ENCODE measurements at regions not wholly inside any gene's neighbourhood (a gene's known extent, or its start where the extent isn't known, plus 50 kb on each side); places are given as distances from the start of the nearest gene placed in this dataset.

GRCh38 chr5:17896605-17897004 is 262.3 kb downstream of the TAF11L14 start:
- no peaks in the 10 kb centered on the region for H3K27me3 ChIP-seq
- intact Hi-C loops (cut with DNase I; ENCODE audit: low total_unique reads), result no loop called here
- H3K27ac ChIP-seq, result no peak overlapping the region
- H3K9me3 ChIP-seq, result no peaks in the 10 kb centered on the region
- TF ChIP-seq POLR2A (IDR thresholded peaks at IDR 0.05) (no peak), CTCF (IDR thresholded peaks at IDR 0.05) (no peak)
- H3K4me3 ChIP-seq, result no peak overlapping the region
- peaks cover 0 to 3% of the 10 kb centered on the region in 2 donors for H3K36me3 ChIP-seq
- no peaks in the 10 kb centered on the region for H3K4me1 ChIP-seq
- DNase-seq, result no peak

- no peaks in the 10 kb centered on the region for H3K9me3 ChIP-seq
- DNase-seq, result no peak
- H3K4me1 ChIP-seq, result no peaks in the 10 kb centered on the region
- no peaks in the 10 kb centered on the region for H3K27me3 ChIP-seq
- intact Hi-C loops (cut with DNase I; ENCODE audit: low total_unique reads), result no loop called here
- H3K27ac ChIP-seq, result no peak overlapping the region
- peaks cover 0 to 3% of the 10 kb centered on the region in 2 donors for H3K36me3 ChIP-seq
- no peak overlapping the region for H3K4me3 ChIP-seq
- TF ChIP-seq POLR2A (IDR thresholded peaks at IDR 0.05), result no peak
- TF ChIP-seq CTCF (IDR thresholded peaks at IDR 0.05), result no peak
Measured at GRCh38 chr5:17897776-17898175, 263.5 kb downstream of the TAF11L14 start.

GRCh38 chr5:17898766-17899165 is 264.5 kb downstream of the TAF11L14 start:
- Histone ChIP-seq H3K4me1 (no peaks in the 10 kb centered on the region), H3K36me3 (peaks cover 0 to 3% of the 10 kb centered on the region in 2 donors), H3K9me3 (no peaks in the 10 kb centered on the region), H3K27me3 (no peaks in the 10 kb centered on the region), H3K4me3 (no peak overlapping the region), H3K27ac (no peak overlapping the region)
- TF ChIP-seq POLR2A (IDR thresholded peaks at IDR 0.05) (no peak), CTCF (IDR thresholded peaks at IDR 0.05) (no peak)
- no peak for DNase-seq
- intact Hi-C loops (cut with DNase I; ENCODE audit: low total_unique reads), result no loop called here

GRCh38 chr5:17907094-17907493 is 272.8 kb downstream of the TAF11L14 start:
- no peak overlapping the region for H3K27ac ChIP-seq
- no peaks in the 10 kb centered on the region for H3K4me1 ChIP-seq
- H3K36me3 ChIP-seq, result no peaks in the 10 kb centered on the region
- no peak overlapping the region for H3K4me3 ChIP-seq
- H3K27me3 ChIP-seq, result no peaks in the 10 kb centered on the region
- no peak for TF ChIP-seq CTCF (IDR thresholded peaks at IDR 0.05)
- TF ChIP-seq POLR2A (IDR thresholded peaks at IDR 0.05), result no peak
- intact Hi-C loops (cut with DNase I; ENCODE audit: low total_unique reads), result no loop called here
- no peak for DNase-seq
- no peaks in the 10 kb centered on the region for H3K9me3 ChIP-seq

GRCh38 chr5:17910318-17910717 is 276.1 kb downstream of the TAF11L14 start:
- no peak for TF ChIP-seq CTCF (IDR thresholded peaks at IDR 0.05)
- TF ChIP-seq POLR2A (IDR thresholded peaks at IDR 0.05), result no peak
- intact Hi-C loops (cut with DNase I; ENCODE audit: low total_unique reads), result no loop called here
- no peak overlapping the region for H3K27ac ChIP-seq

More at GRCh38 chr5:17910318-17910717, 276.1 kb downstream of the TAF11L14 start:
- H3K4me3 ChIP-seq, result no peak overlapping the region
- no peaks in the 10 kb centered on the region for H3K27me3 ChIP-seq
- DNase-seq, result no peak
- H3K4me1 ChIP-seq, result no peaks in the 10 kb centered on the region
- H3K9me3 ChIP-seq, result no peaks in the 10 kb centered on the region
- H3K36me3 ChIP-seq, result no peaks in the 10 kb centered on the region

All from uterus (tissue), 3 donors.